Neural progenitor cell (in vitro differentiated cells): ENCODE measurements at regions not wholly inside any gene's neighbourhood (a gene's known extent, or its start where the extent isn't known, plus 50 kb on each side); places are given as distances from the start of the nearest gene placed in this dataset.

ENCODE experiments used
- DNase-seq: peaks from one replicate; pipeline ENCODE4 v3.0.0-alpha.2; 2016; ENCODE audit warnings: low spot score
- H2AFZ ChIP-seq: fragments of 200-600 bp; sonication (generic); replicated peaks from 2 replicates; pipeline ENCODE4 v1.6.1; 2016; ENCODE audit warnings: antibody characterized with exemption
- H3F3A ChIP-seq: fragments of 200-600 bp; sonication (generic); 2 replicates; pipeline ENCODE4 v1.6.1; 2016; ENCODE audit warnings: antibody characterized with exemption, low read depth
- H3K27ac ChIP-seq: fragments of 200-600 bp; sonication (generic); 2 replicates; pipeline ENCODE4 v1.5.1; 2016; ENCODE audit warnings: mild to moderate bottlenecking
- H3K27me3 ChIP-seq: fragments of 200-600 bp; sonication (generic); 2 replicates; pipeline ENCODE4 v1.6.1; 2016; ENCODE audit warnings: mild to moderate bottlenecking, moderate library complexity
- H3K36me3 ChIP-seq: fragments of 200-600 bp; sonication (generic); 2 replicates; pipeline ENCODE4 v1.5.1; 2016
- H3K4me1 ChIP-seq: fragments of 200-600 bp; sonication (generic); 2 replicates; pipeline ENCODE4 v1.6.1; 2016; ENCODE audit warnings: mixed run types
- H3K4me2 ChIP-seq: fragments of 200-600 bp; sonication (generic); 2 replicates; pipeline ENCODE4 v1.6.1; 2016
- H3K4me3 ChIP-seq: fragments of 200-600 bp; sonication (generic); 2 replicates; pipeline ENCODE4 v1.5.1; 2016
- H3K79me2 ChIP-seq: fragments of 200-600 bp; sonication (generic); 2 replicates; pipeline ENCODE4 v1.6.1; 2016; ENCODE audit warnings: low read depth
- H3K9ac ChIP-seq: fragments of 200-600 bp; sonication (generic); 2 replicates; pipeline ENCODE4 v1.6.1; 2016
- H3K9me3 ChIP-seq: fragments of 200-600 bp; sonication (generic); 2 replicates; pipeline ENCODE4 v1.5.1; 2016; ENCODE audit warnings: low read depth
- H4K20me1 ChIP-seq: fragments of 200-600 bp; sonication (generic); 2 replicates; pipeline ENCODE4 v1.6.1; 2016; ENCODE audit warnings: low read depth
- H3K27ac Mint-ChIP-seq: 3 replicates; pipeline ENCODE4 v1.8.0; 2021; ENCODE audit warnings: mixed read lengths
- H3K27me3 Mint-ChIP-seq: 2 replicates; pipeline ENCODE4 v1.8.0; 2022; ENCODE audit warnings: low read depth, mild to moderate bottlenecking, inconsistent platforms, moderate library complexity, mixed read lengths; ENCODE audit not compliant: insufficient read depth
- H3K36me3 Mint-ChIP-seq: 3 replicates; pipeline ENCODE4 v1.8.0; 2021; ENCODE audit warnings: mixed read lengths
- H3K4me1 Mint-ChIP-seq: 3 replicates; pipeline ENCODE4 v1.8.0; 2021; ENCODE audit warnings: mixed read lengths
- H3K4me3 Mint-ChIP-seq: 3 replicates; pipeline ENCODE4 v1.8.0; 2021; ENCODE audit warnings: mild to moderate bottlenecking, moderate library complexity, mixed read lengths
- H3K9me3 Mint-ChIP-seq: 3 replicates; pipeline ENCODE4 v1.8.0; 2020; ENCODE audit warnings: mixed read lengths
- CTCF ChIP-seq: fragments of 200-600 bp; sonication (generic); IDR thresholded peaks from 2 replicates; pipeline ENCODE4 v1.5.1; 2017; ENCODE audit warnings: antibody characterized with exemption, mild to moderate bottlenecking
- EZH2 ChIP-seq: fragments of 200-600 bp; sonication (generic); IDR thresholded peaks from 2 replicates; pipeline ENCODE4 v1.6.1; 2017; ENCODE audit warnings: antibody characterized with exemption, mild to moderate bottlenecking, moderate library complexity
- EZH2phosphoT487 ChIP-seq: fragments of 200-600 bp; sonication (generic); IDR thresholded peaks from 2 replicates; pipeline ENCODE4 v1.6.1; 2017; ENCODE audit warnings: antibody characterized with exemption

GRCh38 chr2:225781991-225782390, 382.5 kb downstream of the NYAP2 start:
- peaks cover 3% of the 10 kb centered on the region for H3K4me1 Mint-ChIP-seq
- no peaks in the 10 kb centered on the region for H3K36me3 Mint-ChIP-seq
- Histone ChIP-seq H3F3A (no peaks in the 10 kb centered on the region), H3K4me3 (no peak overlapping the region), H4K20me1 (no peaks in the 10 kb centered on the region), H3K9me3 (no peaks in the 10 kb centered on the region), H3K36me3 (no peaks in the 10 kb centered on the region), H3K9ac (no peak overlapping the region), H3K4me1 (peaks cover 12% of the 10 kb centered on the region), H3K4me2 (no peak overlapping the region), H3K27me3 (no peaks in the 10 kb centered on the region), H3K27ac (no peak overlapping the region), H2AFZ (no peak overlapping the region), H3K79me2 (no peaks in the 10 kb centered on the region)
- no peaks in the 10 kb centered on the region for H3K27me3 Mint-ChIP-seq
- DNase-seq, result no peak
- no peak overlapping the region for H3K27ac Mint-ChIP-seq
- no peaks in the 10 kb centered on the region for H3K9me3 Mint-ChIP-seq
- no peak overlapping the region for H3K4me3 Mint-ChIP-seq
- no peak for TF ChIP-seq EZH2
- TF ChIP-seq CTCF, result no peak
- no peak for TF ChIP-seq EZH2phosphoT487

GRCh38 chr2:225781145-225781544, 381.6 kb downstream of the NYAP2 start:
- H3K27me3 ChIP-seq, result no peaks in the 10 kb centered on the region
- no peak overlapping the region for H3K27ac ChIP-seq
- no peaks in the 10 kb centered on the region for H3K36me3 ChIP-seq
- no peak for DNase-seq
- no peaks in the 10 kb centered on the region for H3K9me3 ChIP-seq
- H3K36me3 Mint-ChIP-seq, result no peaks in the 10 kb centered on the region
- peaks cover 12% of the 10 kb centered on the region for H3K4me1 ChIP-seq
- H3K4me3 ChIP-seq, result no peak overlapping the region
- H2AFZ ChIP-seq, result no peak overlapping the region
- H4K20me1 ChIP-seq, result no peaks in the 10 kb centered on the region
- TF ChIP-seq EZH2phosphoT487 (no peak), CTCF (no peak), EZH2 (no peak)
- no peak overlapping the region for H3K9ac ChIP-seq
- H3K4me1 Mint-ChIP-seq, result peaks cover 3% of the 10 kb centered on the region
- H3K4me2 ChIP-seq, result no peak overlapping the region
- H3K4me3 Mint-ChIP-seq, result no peak overlapping the region
- H3K27ac Mint-ChIP-seq, result no peak overlapping the region
- no peaks in the 10 kb centered on the region for H3K27me3 Mint-ChIP-seq
- H3K9me3 Mint-ChIP-seq, result no peaks in the 10 kb centered on the region
- H3K79me2 ChIP-seq, result no peaks in the 10 kb centered on the region
- no peaks in the 10 kb centered on the region for H3F3A ChIP-seq

DNA sequence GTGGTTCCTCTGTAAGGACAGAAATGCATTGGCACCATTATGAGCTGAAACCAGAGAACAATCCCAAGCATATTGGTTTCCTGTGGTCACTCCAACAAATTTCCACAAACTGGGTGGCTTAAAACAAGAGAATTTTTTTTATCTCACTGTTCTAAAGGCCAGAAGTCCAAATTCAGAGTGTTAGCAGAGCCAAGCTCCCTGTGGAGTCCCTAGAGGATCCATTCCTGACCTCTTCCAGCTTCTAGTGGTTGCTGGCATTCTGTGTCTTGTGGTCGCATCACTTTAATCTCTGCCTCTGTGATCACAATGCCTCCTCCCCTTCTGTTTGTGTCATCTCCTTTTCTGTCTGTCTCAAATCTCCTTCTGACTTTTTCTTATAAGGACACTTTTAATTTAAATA, 380.3 kb downstream of the NYAP2 start:
- H3K27ac Mint-ChIP-seq, result no peak overlapping the region
- no peak for DNase-seq
- H3K36me3 Mint-ChIP-seq, result no peaks in the 10 kb centered on the region
- TF ChIP-seq EZH2, result no peak
- no peak for TF ChIP-seq CTCF
- Histone ChIP-seq H3K36me3 (no peaks in the 10 kb centered on the region), H3K4me3 (no peak overlapping the region), H3K79me2 (no peaks in the 10 kb centered on the region), H3K27ac (no peak overlapping the region), H3K9ac (no peak overlapping the region), H3F3A (no peaks in the 10 kb centered on the region), H2AFZ (no peak overlapping the region), H3K4me1 (peaks cover 12% of the 10 kb centered on the region), H3K4me2 (no peak overlapping the region), H3K27me3 (no peaks in the 10 kb centered on the region), H3K9me3 (no peaks in the 10 kb centered on the region), H4K20me1 (no peaks in the 10 kb centered on the region)
- peaks cover 3% of the 10 kb centered on the region for H3K4me1 Mint-ChIP-seq
- no peak overlapping the region for H3K4me3 Mint-ChIP-seq
- H3K27me3 Mint-ChIP-seq, result no peaks in the 10 kb centered on the region
- H3K9me3 Mint-ChIP-seq, result peaks cover 9% of the 10 kb centered on the region

GRCh38 chr2:225773148-225773547, 373.6 kb downstream of the NYAP2 start:
- H2AFZ ChIP-seq, result no peak overlapping the region
- no peaks in the 10 kb centered on the region for H3K79me2 ChIP-seq
- Mint-ChIP-seq H3K4me3 (no peak overlapping the region), H3K36me3 (no peaks in the 10 kb centered on the region), H3K4me1 (no peaks in the 10 kb centered on the region), H3K27ac (no peak overlapping the region), H3K9me3 (peaks cover 9% of the 10 kb centered on the region), H3K27me3 (peaks cover 2% of the 10 kb centered on the region)
- no peak for TF ChIP-seq EZH2phosphoT487
- H3K9ac ChIP-seq, result no peak overlapping the region
- H3K4me3 ChIP-seq, result no peak overlapping the region
- H3K27me3 ChIP-seq, result no peaks in the 10 kb centered on the region
- H3K4me1 ChIP-seq, result peaks cover under 1% of the 10 kb centered on the region
- no peak overlapping the region for H3K4me2 ChIP-seq
- no peaks in the 10 kb centered on the region for H3F3A ChIP-seq
- H3K9me3 ChIP-seq, result no peaks in the 10 kb centered on the region
- H3K36me3 ChIP-seq, result no peaks in the 10 kb centered on the region
- H3K27ac ChIP-seq, result no peak overlapping the region
- DNase-seq, result no peak
- no peaks in the 10 kb centered on the region for H4K20me1 ChIP-seq
